VCaP (cell line): ENCODE measurements at regions not wholly inside any gene's neighbourhood (a gene's known extent, or its start where the extent isn't known, plus 50 kb on each side); places are given as distances from the start of the nearest gene placed in this dataset.
A peak's percentile ranks its signal among the peaks of the same experiment; 100 is the strongest.
"Not testable (repeated sequence)": the region's sequence is repeated elsewhere in the genome, so short reads cannot be mapped to it uniquely, and the experiment has no call there.

Source experiments
- H3K27ac ChIP-seq: fragments of 450-650 bp; 2 replicates; pipeline ENCODE4 v1.5.1; 2017
- CTCF ChIP-seq: fragments of 450-650 bp; conservative IDR thresholded peaks from 2 replicates; pipeline ENCODE4 v1.5.1; 2017; ENCODE audit warnings: mild to moderate bottlenecking, moderate library complexity

- no peak overlapping the region for H3K27ac ChIP-seq
- TF ChIP-seq CTCF = peak; percentile 41
These were observed 75.3 kb downstream of the P2RY1 start for GRCh38 chr3:152910211-152910610.

- TF ChIP-seq CTCF = no peak
- no peak overlapping the region for H3K27ac ChIP-seq
These were observed 76.0 kb downstream of the P2RY1 start for GRCh38 chr3:152910966-152911365.

- not testable (repeated sequence) for H3K27ac ChIP-seq
These were observed 79.8 kb downstream of the P2RY1 start for GRCh38 chr3:152914743-152915142.

GRCh38 chr3:152915695-152916094 is 80.8 kb downstream of the P2RY1 start:
- no peak for TF ChIP-seq CTCF
- H3K27ac ChIP-seq = no peak overlapping the region

- TF ChIP-seq CTCF = no peak
- no peak overlapping the region for H3K27ac ChIP-seq
These were observed 81.9 kb downstream of the P2RY1 start for GRCh38 chr3:152916753-152917279.

GRCh38 chr3:152921351-152921750 is 86.4 kb downstream of the P2RY1 start:
- no peak overlapping the region for H3K27ac ChIP-seq

GRCh38 chr3:152922554-152922953 is 87.6 kb downstream of the P2RY1 start:
- no peak overlapping the region for H3K27ac ChIP-seq
- no peak for TF ChIP-seq CTCF

More at GRCh38 chr3:152921351-152921750, 86.4 kb downstream of the P2RY1 start:
- TF ChIP-seq CTCF = no peak

- no peak for TF ChIP-seq CTCF
- H3K27ac ChIP-seq = no peak overlapping the region
These were observed 92.2 kb downstream of the P2RY1 start for GRCh38 chr3:152927131-152927530.
